ENCODE measurements at regions not wholly inside any gene's neighbourhood (a gene's known extent, or its start where the extent isn't known, plus 50 kb on each side); places are given as distances from the start of the nearest gene placed in this dataset.

DNA sequence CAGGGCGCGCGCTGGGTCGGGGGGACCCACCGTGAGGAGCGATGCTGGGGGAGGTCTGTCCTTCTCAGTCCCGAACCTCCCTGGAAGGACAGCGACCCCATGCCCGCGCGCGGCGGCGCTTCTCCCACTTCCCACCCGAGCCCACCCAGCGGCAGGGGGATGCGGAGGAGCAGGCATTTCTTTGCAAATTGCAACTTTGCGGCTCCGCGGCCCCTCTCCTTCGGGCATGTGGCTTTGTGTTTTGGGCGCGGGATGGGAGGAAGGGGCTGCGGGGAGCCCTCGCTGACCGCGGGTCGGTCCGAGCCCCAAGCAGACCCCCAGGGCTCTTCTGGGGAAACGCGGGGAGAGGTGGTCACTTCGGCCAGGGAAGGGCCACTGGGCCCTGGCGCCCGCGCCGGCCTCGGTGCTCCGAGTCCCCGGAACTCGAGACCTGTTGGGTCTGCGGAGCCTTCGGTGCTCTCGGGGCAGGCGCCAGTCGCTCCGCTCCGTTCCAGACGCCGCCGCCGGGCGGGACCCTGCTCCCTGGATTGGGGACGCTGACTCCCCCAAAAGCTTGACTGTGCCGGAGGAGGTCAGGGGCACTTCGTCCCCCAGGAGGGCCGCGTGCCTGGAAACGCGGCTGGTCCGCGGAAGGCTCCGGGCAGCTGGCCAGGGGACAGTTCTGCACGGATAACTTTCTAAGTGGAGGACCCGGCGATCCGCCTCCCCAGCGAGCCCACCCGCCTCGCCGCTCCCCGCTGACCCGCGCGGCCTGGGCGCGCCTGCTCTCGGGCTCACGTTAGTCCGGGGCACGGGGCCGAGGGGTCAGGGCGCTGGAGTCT is 164.2 kb upstream of the DPP6 start:
- no peak overlapping the region for H3K27ac Mint-ChIP-seq
- no peak for DNase-seq
- peaks cover 0 to 15% of the 10 kb centered on the region in 2 donors for H3K36me3 Mint-ChIP-seq
- H3K4me1 Mint-ChIP-seq: peaks cover 0 to 2% (median 0%) of the 10 kb centered on the region in 3 donors
- H3K27me3 Mint-ChIP-seq: peaks cover 17 to 39% (median 29%) of the 10 kb centered on the region in 3 donors
- H3K4me3 Mint-ChIP-seq: no peak overlapping the region
- H3K9me3 Mint-ChIP-seq: peaks cover 0 to 26% (median 6%) of the 10 kb centered on the region in 7 donors
- no peak for ATAC-seq (ENCODE audit: low read depth in 2 of 2)

DNA sequence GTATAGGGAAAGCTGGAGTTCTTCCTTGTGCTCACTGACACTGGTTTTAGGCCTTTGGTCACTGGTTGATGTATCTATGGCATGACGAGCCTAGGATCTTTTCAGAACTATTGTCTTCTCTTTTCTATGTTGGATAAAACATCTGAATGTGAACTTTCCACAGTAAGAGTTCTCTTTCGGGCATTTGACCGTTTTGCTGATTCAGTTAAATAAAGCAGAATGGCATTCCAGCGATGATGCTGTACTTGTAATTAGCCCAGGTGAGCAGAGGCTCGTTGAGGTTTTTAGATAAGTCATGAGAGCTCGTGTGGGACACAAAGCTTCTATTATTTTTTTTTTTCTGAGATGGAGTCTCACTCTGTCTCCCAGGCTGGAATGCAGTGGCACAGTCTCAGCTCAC is 160.2 kb upstream of the DPP6 start:
- peaks cover 0 to 8% of the 10 kb centered on the region in 2 donors for H3K36me3 Mint-ChIP-seq
- H3K9me3 Mint-ChIP-seq: peaks cover 0 to 15% (median 3%) of the 10 kb centered on the region in 7 donors
- ATAC-seq (ENCODE audit: low read depth in 2 of 2) (no peak), DNase-seq (no peak)
- H3K27me3 Mint-ChIP-seq: peaks cover 5 to 18% (median 8%) of the 10 kb centered on the region in 3 donors
- no peaks in the 10 kb centered on the region for H3K4me1 Mint-ChIP-seq
- no peak overlapping the region for H3K4me3 Mint-ChIP-seq
- no peak overlapping the region for H3K27ac Mint-ChIP-seq

DNA sequence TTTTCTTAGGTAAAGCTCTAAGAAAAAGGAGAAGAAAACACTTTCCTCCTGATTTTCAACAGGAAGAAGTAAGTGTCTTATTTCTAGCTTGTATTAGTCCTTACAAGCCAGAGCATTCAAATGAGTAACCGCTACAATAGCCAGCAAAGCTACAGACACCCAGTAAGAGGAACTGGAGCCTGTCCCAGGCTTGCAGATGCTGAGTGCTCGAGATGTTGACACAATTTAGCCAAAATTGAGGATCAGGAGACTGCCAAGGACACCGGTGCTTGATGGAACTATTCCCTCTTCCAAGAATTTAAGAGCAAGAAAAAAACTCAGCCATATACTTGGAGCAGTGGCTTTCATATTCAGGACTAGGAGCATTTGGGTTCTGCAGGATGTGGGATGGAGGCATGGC is 149.3 kb upstream of the DPP6 start:
- Mint-ChIP-seq H3K4me1 (no peaks in the 10 kb centered on the region), H3K27ac (no peak overlapping the region), H3K9me3 (peaks cover 2 to 17% (median 6%) of the 10 kb centered on the region in 7 donors), H3K36me3 (no peaks in the 10 kb centered on the region), H3K4me3 (no peak overlapping the region), H3K27me3 (no peaks in the 10 kb centered on the region)
- DNase-seq (no peak), ATAC-seq (ENCODE audit: low read depth in 2 of 2) (no peak)

DNA sequence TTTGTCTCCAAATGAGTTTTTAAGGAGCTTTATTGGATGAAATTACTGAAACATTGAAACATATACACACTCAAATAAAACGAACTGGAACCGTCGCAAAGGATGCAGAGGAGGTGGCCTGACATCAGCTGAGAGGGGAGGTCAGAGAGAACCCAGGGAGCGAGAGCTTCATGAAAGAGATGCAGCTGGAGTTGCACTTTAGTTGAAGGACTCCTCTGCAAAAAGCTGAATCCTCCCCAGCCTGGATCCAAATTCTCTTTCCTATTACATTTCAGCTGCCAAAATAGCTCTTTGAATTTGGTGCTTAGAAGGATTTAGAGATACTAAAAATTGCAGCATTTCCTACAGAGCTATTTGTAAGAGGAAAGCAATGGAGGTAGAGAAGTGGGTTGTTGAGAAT is 140.0 kb upstream of the DPP6 start:
- H3K27ac Mint-ChIP-seq: no peak overlapping the region
- DNase-seq (no peak), ATAC-seq (ENCODE audit: low read depth in 2 of 2) (no peak)
- no peaks in the 10 kb centered on the region for H3K27me3 Mint-ChIP-seq
- no peaks in the 10 kb centered on the region for H3K36me3 Mint-ChIP-seq
- H3K4me3 Mint-ChIP-seq: no peak overlapping the region
- H3K9me3 Mint-ChIP-seq: peaks cover 0 to 14% (median under 1%) of the 10 kb centered on the region in 7 donors
- H3K4me1 Mint-ChIP-seq: no peaks in the 10 kb centered on the region

DNA sequence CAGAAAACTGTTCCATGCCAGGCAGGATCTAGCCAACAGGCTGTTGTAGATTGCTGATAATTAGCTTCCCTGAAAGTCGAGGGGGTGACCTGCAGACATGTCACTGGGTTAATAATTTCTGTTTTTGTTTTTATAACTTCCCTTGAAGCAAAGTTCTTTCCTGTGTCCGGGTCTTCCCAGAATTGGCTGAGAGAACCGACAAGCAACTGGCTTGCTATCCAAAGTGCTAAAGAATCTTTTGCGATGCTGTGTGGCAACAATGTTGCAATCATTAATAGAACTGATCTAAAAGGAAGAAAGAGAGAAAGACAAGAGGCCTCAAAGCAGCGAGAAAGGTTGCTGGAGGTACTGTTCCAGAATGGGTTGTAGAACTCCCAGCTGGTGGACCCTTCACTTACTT is 132.1 kb upstream of the DPP6 start:
- ATAC-seq (ENCODE audit: low read depth in 2 of 2): no peak

DNA sequence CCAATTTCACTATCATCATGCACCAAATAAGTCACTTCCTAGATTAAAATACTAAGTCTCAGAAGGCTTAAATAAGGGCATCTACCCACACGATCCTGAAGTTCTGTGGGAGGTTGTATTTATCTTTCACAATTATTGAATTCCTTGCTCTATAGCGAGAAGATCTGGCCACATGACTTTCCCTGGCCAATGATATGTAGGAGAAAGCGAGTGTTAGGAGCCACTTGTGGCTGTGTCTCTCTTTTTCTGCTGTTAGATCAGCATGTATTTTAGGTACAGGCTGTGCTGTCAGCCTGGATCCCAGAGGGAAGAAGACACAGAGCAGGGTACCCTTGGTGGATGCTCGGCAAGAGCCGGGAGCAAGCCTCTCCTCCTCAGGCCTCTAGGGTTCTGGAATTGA is 131.3 kb upstream of the DPP6 start:
- Mint-ChIP-seq H3K36me3 (no peaks in the 10 kb centered on the region), H3K4me3 (no peak overlapping the region), H3K27me3 (no peaks in the 10 kb centered on the region), H3K4me1 (no peaks in the 10 kb centered on the region), H3K27ac (no peak overlapping the region), H3K9me3 (peaks cover 0 to 14% (median 2%) of the 10 kb centered on the region in 7 donors)
- DNase-seq (no peak), ATAC-seq (ENCODE audit: low read depth in 2 of 2) (no peak)

More for the DNA sequence above, 132.1 kb upstream of the DPP6 start:
- Mint-ChIP-seq H3K27me3 (no peaks in the 10 kb centered on the region), H3K4me3 (no peak overlapping the region), H3K9me3 (peaks cover 0 to 13% (median 2%) of the 10 kb centered on the region in 7 donors), H3K36me3 (no peaks in the 10 kb centered on the region), H3K27ac (no peak overlapping the region), H3K4me1 (no peaks in the 10 kb centered on the region)
- DNase-seq: no peak

DNA sequence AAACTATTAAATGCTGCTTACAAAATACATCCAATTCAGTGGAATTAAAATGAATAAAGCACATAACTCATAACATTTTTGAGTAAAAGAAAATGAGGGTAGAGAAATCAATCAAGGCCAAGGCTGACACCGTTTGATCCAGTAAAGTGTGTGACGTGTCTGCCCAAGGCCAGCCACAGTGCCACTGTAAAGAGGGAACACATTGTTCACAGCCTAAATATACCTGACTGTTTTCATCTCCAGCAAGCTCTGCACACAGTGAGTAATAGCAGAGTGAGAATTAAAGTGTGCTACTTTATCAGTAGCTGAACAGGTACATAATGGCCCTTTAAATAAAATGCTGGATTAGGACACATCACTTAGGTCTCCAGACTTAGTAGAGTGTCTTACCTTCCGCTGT is 130.8 kb upstream of the DPP6 start:
- Mint-ChIP-seq H3K4me3 (no peak overlapping the region), H3K36me3 (no peaks in the 10 kb centered on the region), H3K4me1 (no peaks in the 10 kb centered on the region), H3K27ac (no peak overlapping the region), H3K9me3 (peaks cover 0 to 19% (median 5%) of the 10 kb centered on the region in 7 donors), H3K27me3 (no peaks in the 10 kb centered on the region)
- ATAC-seq (ENCODE audit: low read depth in 2 of 2): no peak
- DNase-seq: no peak

DNA sequence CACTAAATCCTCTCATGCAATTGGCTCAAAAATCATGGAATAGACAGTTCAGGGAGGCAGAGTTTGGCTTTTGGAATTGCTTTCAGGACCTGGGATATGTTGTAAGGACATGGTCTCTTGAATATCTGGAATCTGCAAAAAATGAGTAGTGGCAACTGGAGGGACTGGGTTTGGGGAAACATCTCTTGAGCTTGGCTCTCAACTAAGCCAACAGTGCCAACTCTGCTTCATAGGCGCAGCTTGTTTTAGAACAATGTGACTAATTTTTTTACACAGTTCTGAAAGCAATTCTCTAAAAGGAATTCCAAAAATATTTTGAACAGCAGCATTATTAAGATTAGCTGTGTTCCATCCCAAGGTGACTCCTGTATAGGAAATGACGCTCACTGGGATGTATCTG is 121.5 kb upstream of the DPP6 start:
- no peak for ATAC-seq (ENCODE audit: low read depth in 2 of 2)
- no peak overlapping the region for H3K27ac Mint-ChIP-seq
- no peak overlapping the region for H3K4me3 Mint-ChIP-seq
- DNase-seq: no peak
- H3K9me3 Mint-ChIP-seq: peaks cover 3 to 25% (median 6%) of the 10 kb centered on the region in 7 donors
- H3K36me3 Mint-ChIP-seq: no peaks in the 10 kb centered on the region
- H3K27me3 Mint-ChIP-seq: no peaks in the 10 kb centered on the region
- H3K4me1 Mint-ChIP-seq: no peaks in the 10 kb centered on the region

DNA sequence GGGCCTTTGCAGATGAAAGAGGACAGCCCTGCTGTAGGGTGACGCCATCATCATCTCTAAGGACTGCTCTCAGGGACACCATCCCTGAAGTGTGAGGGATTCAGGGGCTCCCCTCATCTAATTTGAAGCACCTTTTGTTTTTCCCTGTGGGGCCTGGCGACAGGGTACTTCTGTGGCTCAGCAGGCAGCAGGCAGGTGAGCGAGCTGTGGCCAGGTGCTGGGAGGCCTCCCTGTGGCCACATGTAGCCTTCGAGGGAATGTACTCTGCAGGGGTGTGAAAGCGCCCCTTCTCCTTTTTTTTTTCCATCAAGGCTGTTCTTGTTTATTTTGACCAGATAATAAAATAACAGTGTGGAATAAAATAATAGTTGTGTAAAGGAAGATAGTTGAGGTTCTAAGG is 118.2 kb upstream of the DPP6 start:
- Mint-ChIP-seq H3K9me3 (peaks cover 0 to 20% (median 3%) of the 10 kb centered on the region in 7 donors), H3K27me3 (no peaks in the 10 kb centered on the region), H3K4me1 (no peaks in the 10 kb centered on the region), H3K4me3 (no peak overlapping the region), H3K36me3 (no peaks in the 10 kb centered on the region), H3K27ac (no peak overlapping the region)
- ATAC-seq (ENCODE audit: low read depth in 2 of 2): no peak
- no peak for DNase-seq

DNA sequence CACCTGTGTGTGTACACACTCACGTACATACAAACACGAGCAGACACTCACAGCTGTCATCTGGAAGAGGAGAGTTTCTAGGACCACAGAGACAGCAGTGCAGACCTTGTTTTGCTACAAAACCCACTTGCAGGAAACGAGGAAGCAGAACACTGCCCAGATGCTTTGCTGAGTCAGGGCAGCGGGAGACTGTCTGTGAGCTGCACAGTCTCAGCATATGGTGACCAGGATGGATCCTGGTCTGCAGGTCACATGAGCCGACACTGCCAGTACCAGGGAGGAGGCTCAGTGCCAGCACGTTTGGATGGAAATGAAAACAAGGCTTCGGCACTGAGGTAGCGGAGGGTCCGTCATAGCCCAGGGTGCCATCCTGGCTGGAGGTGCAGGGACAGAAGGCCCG is 117.6 kb upstream of the DPP6 start:
- Mint-ChIP-seq H3K27me3 (no peaks in the 10 kb centered on the region), H3K9me3 (peaks cover 0 to 16% (median 3%) of the 10 kb centered on the region in 7 donors), H3K36me3 (no peaks in the 10 kb centered on the region), H3K4me1 (no peaks in the 10 kb centered on the region), H3K27ac (no peak overlapping the region), H3K4me3 (no peak overlapping the region)
- ATAC-seq (ENCODE audit: low read depth in 2 of 2): no peak
- no peak for DNase-seq

DNA sequence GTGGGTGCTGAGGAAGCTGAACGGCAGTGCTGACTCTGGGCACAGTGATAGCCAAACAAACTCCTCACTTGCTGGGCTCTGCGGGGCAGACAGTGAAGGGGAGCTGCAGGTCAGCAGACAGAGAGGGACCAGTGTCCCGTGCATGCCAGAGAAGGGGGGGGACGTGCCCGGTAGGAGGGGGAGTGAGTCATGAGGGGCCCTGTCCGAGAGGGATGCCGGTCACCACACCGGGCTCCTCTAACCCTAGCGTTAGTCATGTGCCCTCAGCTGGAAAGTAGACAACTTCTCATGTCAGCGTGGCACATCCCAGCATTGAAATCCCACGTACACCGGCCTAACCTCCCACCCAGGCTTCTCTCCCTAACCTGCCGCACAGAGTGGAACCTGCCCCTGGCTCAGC is 117.1 kb upstream of the DPP6 start:
- Mint-ChIP-seq H3K27ac (no peak overlapping the region), H3K4me1 (no peaks in the 10 kb centered on the region), H3K4me3 (no peak overlapping the region), H3K9me3 (peaks cover 0 to 16% (median 3%) of the 10 kb centered on the region in 7 donors), H3K27me3 (no peaks in the 10 kb centered on the region), H3K36me3 (no peaks in the 10 kb centered on the region)
- ATAC-seq (ENCODE audit: low read depth in 2 of 2): no peak
- no peak for DNase-seq

DNA sequence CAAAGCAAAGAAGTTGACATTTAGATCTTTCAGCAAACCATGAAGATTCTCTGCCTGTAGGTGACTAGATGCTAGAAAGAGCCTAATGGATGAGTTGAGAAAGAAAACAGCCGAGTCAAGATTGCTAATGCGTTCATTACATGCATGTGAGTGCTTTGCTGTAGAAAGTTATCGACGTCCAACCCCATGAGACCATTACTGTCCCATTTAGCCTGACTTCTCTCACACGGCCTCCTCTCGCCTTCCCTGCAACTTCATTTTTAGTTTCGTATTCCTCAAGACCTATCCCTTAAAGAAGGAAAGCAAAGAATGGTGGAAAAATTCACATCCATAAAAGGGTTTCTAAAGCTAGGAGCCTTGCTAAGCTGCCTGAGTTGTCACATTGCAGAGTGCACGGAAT is 113.7 kb upstream of the DPP6 start:
- DNase-seq: no peak
- ATAC-seq (ENCODE audit: low read depth in 2 of 2): no peak
- no peaks in the 10 kb centered on the region for H3K36me3 Mint-ChIP-seq

DNA sequence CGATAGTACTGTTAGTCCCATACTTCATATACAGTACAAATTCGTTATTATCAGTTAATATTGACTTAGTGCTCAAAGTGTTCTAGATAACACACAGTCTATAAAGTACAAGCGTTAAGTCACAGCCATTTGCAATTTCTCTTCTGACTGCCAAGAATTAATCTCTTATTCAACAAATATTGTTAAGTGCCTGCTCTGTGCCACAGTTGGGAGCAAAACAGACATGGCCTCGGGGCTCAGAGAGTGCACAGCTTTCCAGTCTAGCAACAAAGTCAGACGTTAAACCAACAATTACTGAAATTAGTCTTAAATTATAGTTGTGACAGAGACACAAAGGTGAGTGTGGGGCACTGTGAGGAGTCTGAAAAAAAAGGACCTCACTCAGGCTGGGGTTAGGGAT is 113.0 kb upstream of the DPP6 start:
- Mint-ChIP-seq H3K4me3 (no peak overlapping the region), H3K27me3 (no peaks in the 10 kb centered on the region), H3K4me1 (no peaks in the 10 kb centered on the region), H3K27ac (no peak overlapping the region), H3K36me3 (no peaks in the 10 kb centered on the region), H3K9me3 (peaks cover 0 to 10% (median 3%) of the 10 kb centered on the region in 7 donors)
- DNase-seq: no peak
- no peak for ATAC-seq (ENCODE audit: low read depth in 2 of 2)

More for the DNA sequence above, 113.7 kb upstream of the DPP6 start:
- H3K4me1 Mint-ChIP-seq: no peaks in the 10 kb centered on the region
- H3K9me3 Mint-ChIP-seq: peaks cover 0 to 11% (median 4%) of the 10 kb centered on the region in 7 donors
- H3K4me3 Mint-ChIP-seq: no peak overlapping the region
- no peaks in the 10 kb centered on the region for H3K27me3 Mint-ChIP-seq
- H3K27ac Mint-ChIP-seq: no peak overlapping the region

DNA sequence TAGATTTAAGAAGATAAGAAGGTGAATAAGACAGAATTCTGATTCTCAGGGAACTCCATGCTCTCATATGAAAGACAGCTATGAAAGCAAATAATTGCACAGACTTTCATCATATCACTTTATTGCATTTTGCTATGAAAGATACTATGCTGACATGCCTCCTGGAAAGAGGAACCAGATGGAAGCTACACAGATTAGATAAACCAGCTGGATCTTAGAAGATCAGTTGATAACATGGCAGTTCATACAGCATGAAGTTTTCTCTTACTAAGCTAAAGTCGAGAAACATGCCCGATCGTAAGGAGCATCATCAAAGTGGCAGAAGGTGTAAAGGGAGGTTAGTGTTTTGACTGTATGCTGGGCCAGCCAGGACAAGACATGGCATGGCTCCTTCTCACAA is 112.5 kb upstream of the DPP6 start:
- Mint-ChIP-seq H3K4me1 (no peaks in the 10 kb centered on the region), H3K4me3 (no peak overlapping the region), H3K36me3 (no peaks in the 10 kb centered on the region), H3K27me3 (no peaks in the 10 kb centered on the region), H3K9me3 (peaks cover 0 to 12% (median 6%) of the 10 kb centered on the region in 7 donors), H3K27ac (no peak overlapping the region)
- DNase-seq: no peak
- no peak for ATAC-seq (ENCODE audit: low read depth in 2 of 2)

Measured in naive B cell (primary cell).